Progenitor cell of endocrine pancreas (in vitro differentiated cells): ENCODE measurements at regions not wholly inside any gene's neighbourhood (a gene's known extent, or its start where the extent isn't known, plus 50 kb on each side); places are given as distances from the start of the nearest gene placed in this dataset.
"Not testable (repeated sequence)": the region's sequence is repeated elsewhere in the genome, so short reads cannot be mapped to it uniquely, and the experiment has no call there.

Experiments
- DNase-seq: peaks from one replicate; pipeline ENCODE4 v3.0.0; 2021; ENCODE audit warnings: low spot score; ENCODE audit not compliant: unreplicated experiment
- H3K27ac Mint-ChIP-seq: 2 replicates; pipeline ENCODE4 v1.8.0; 2021; ENCODE audit warnings: mild to moderate bottlenecking, moderate library complexity, mixed read lengths
- H3K27me3 Mint-ChIP-seq: 2 replicates; pipeline ENCODE4 v1.8.0; 2021; ENCODE audit warnings: mixed read lengths
- H3K36me3 Mint-ChIP-seq: 2 replicates; pipeline ENCODE4 v1.8.0; 2022; ENCODE audit warnings: mixed read lengths; ENCODE audit not compliant: insufficient read depth
- H3K4me1 Mint-ChIP-seq: 2 replicates; pipeline ENCODE4 v1.8.0; 2021; ENCODE audit warnings: low read depth, mixed read lengths
- H3K4me3 Mint-ChIP-seq: 2 replicates; pipeline ENCODE4 v1.8.0; 2021; ENCODE audit warnings: low read depth, mild to moderate bottlenecking, moderate library complexity, mixed read lengths
- H3K9me3 Mint-ChIP-seq: 2 replicates; pipeline ENCODE4 v1.8.0; 2021; ENCODE audit warnings: low read depth, mixed read lengths
- TF ChIP-seq, protein P1 (sequence below): fragments of 200-600 bp; sonication (generic); IDR thresholded peaks from one replicate; pipeline ENCODE4 v1.5.0; 2021; ENCODE audit warnings: antibody characterized with exemption, mild to moderate bottlenecking; ENCODE audit not compliant: unreplicated experiment

DNA sequence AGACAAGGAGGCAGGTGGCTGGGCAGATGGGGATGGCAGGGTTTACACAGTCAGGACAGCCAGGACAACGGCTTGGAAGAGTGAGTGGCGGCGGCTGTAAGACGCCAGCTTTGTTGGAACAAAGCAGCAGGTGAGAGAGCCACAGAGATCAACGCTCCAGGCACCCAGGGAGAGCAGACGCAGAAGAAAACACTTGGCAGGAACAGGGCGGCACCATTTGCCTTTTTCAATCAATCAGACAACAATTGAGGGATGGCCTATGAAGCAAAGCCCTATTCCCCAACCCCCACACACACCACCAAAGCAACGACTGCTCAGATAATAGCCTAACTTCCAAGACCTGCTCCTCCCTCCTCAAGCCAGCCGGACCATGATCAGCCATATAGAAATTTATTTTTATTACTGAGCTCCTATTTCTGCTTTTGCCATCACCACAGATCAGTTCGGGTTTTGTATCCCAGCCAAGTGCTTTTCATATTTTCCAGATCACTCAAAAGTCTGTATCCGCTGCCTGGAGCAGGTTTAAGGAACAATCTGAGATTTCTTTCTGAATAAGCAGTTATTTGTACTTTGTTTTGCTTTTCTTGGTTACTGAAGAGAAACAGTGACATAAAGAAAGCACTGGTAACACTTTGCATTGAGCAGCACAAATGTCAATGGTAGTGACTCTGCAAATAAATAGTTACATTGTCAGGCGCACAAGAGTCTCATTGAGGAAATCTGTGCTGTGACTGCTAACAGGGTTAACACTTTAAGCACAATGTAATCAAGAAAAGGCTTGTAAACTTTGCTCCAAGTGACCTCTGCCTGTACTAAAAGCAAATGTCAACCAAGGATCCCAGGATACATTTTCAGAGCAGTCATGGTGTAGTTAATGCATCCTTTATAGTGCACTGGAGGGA is 81.8 kb upstream of the RBPJ start:
- TF ChIP-seq, protein P1, sequence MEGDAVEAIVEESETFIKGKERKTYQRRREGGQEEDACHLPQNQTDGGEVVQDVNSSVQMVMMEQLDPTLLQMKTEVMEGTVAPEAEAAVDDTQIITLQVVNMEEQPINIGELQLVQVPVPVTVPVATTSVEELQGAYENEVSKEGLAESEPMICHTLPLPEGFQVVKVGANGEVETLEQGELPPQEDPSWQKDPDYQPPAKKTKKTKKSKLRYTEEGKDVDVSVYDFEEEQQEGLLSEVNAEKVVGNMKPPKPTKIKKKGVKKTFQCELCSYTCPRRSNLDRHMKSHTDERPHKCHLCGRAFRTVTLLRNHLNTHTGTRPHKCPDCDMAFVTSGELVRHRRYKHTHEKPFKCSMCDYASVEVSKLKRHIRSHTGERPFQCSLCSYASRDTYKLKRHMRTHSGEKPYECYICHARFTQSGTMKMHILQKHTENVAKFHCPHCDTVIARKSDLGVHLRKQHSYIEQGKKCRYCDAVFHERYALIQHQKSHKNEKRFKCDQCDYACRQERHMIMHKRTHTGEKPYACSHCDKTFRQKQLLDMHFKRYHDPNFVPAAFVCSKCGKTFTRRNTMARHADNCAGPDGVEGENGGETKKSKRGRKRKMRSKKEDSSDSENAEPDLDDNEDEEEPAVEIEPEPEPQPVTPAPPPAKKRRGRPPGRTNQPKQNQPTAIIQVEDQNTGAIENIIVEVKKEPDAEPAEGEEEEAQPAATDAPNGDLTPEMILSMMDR = no peak
- H3K27ac Mint-ChIP-seq = peak overlapping the region; percentile 94
- no peak for DNase-seq
- peaks cover 29% of the 10 kb centered on the region for H3K4me1 Mint-ChIP-seq
- no peaks in the 10 kb centered on the region for H3K27me3 Mint-ChIP-seq
- H3K4me3 Mint-ChIP-seq = peak overlapping the region; percentile 56
- no peaks in the 10 kb centered on the region for H3K9me3 Mint-ChIP-seq
- no peaks in the 10 kb centered on the region for H3K36me3 Mint-ChIP-seq

DNA sequence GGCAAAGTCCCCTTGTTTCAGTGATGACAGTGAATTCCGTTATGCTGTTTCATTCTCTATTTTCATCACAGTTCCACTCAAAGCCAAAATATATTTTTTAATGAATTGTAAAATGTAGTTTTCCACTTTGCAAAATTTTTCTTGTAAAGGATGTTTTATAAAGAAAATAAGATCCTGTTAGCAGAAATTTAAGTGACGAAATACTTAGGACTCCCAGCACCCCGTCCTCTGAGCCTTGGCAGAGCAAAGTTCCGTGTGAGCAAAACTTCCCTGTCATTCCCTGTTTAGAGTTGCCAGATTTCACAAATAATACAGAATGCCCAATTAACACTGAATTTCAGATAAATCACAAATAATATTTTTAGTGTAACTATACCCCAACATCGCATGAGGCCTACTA is 81.0 kb upstream of the RBPJ start:
- Mint-ChIP-seq H3K27ac (peak overlapping the region; percentile 42), H3K4me1 (peaks cover 28% of the 10 kb centered on the region), H3K9me3 (no peaks in the 10 kb centered on the region), H3K4me3 (no peak overlapping the region), H3K27me3 (no peaks in the 10 kb centered on the region), H3K36me3 (no peaks in the 10 kb centered on the region)
- TF ChIP-seq, protein P1 = no peak
- no peak for DNase-seq

DNA sequence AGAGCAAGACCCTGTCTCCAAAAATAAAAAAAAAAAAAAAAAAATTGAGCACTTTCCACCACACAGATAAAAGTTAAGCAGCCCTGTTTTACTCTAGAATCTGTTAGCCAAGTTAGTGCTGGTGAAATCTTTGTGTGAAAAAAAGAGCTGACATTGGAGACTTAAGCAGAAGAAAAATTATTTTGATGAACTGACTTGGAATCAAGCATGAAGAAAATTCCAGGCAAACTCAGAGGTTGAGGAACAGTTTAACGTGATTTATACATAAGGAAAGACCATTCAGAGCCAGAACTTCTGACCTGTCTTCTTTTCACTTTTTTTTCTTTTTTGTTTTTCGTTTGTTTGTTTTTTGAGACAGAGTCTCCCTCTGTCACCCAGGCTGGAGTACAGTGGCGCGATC is 79.6 kb upstream of the RBPJ start:
- DNase-seq = no peak
- Mint-ChIP-seq H3K4me1 (peaks cover 28% of the 10 kb centered on the region), H3K27me3 (no peaks in the 10 kb centered on the region), H3K36me3 (no peaks in the 10 kb centered on the region), H3K9me3 (peaks cover 3% of the 10 kb centered on the region), H3K27ac (peak overlapping the region; percentile 59), H3K4me3 (no peak overlapping the region)
- TF ChIP-seq, protein P1 = no peak

DNA sequence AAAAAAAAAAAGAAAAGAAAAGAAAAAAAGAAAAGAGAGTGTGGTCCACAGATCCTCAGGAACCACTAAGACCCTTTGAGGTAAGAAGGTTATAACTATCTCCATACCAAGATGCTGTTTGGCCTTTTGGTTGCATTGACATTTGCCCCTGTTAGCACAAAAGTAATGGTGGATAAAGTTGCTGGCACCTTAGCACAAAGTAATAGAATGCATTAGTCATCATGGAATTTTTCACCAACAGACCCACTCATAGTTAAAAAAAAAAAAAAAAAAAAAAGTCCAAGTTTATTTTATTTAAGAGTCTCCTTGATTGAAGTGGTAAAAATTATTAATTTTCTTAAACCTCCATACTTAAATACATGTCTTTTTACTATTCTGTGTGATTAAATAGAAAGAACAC is 78.4 kb upstream of the RBPJ start:
- H3K9me3 Mint-ChIP-seq = peaks cover 3% of the 10 kb centered on the region
- peaks cover 28% of the 10 kb centered on the region for H3K4me1 Mint-ChIP-seq
- H3K27me3 Mint-ChIP-seq = no peaks in the 10 kb centered on the region
- no peak overlapping the region for H3K27ac Mint-ChIP-seq
- TF ChIP-seq, protein P1 = no peak
- no peak overlapping the region for H3K4me3 Mint-ChIP-seq
- H3K36me3 Mint-ChIP-seq = no peaks in the 10 kb centered on the region
- DNase-seq = no peak

DNA sequence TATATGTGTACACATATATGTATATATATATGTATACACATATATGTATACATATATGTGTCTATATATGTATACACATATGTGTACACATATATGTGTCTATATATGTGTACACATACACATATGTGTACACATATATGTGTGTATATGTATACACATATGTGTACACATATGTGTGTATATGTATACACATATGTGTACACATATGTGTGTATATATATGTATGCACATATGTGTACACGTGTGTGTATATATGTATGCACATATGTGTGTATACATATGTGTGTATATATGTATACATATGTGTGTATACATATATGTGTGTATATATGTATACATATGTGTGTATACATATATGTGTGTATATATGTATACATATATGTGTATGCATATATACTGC is 76.7 kb upstream of the RBPJ start:
- H3K9me3 Mint-ChIP-seq, DNase-seq, H3K27me3 Mint-ChIP-seq, H3K27ac Mint-ChIP-seq, H3K36me3 Mint-ChIP-seq, H3K4me3 Mint-ChIP-seq: not testable (repeated sequence)
- peaks cover 13% of the 10 kb centered on the region for H3K4me1 Mint-ChIP-seq

DNA sequence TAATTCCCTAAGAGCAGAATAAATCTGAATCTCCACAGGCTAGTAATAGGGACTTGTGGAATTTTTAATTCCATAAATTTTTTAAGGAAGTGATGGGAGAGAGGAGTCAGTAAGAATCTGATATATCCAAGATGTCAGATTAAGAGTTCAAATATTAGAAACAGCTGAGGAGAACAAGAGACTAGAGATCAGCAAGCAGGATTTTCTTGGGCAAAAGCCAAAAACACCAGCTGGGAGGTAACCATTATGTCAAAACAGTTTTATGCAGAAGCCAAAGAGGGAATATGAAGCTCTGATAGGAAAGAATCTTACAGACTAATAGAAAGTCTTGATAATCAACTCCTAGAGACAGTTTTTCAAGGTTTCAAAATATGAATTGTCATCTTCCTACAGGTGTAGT is 72.2 kb upstream of the RBPJ start:
- H3K4me1 Mint-ChIP-seq = peaks cover 6% of the 10 kb centered on the region
- TF ChIP-seq, protein P1 = no peak
- H3K9me3 Mint-ChIP-seq = peaks cover 4% of the 10 kb centered on the region
- H3K27me3 Mint-ChIP-seq = no peaks in the 10 kb centered on the region
- peak overlapping the region; percentile 15 for H3K27ac Mint-ChIP-seq
- H3K36me3 Mint-ChIP-seq = no peaks in the 10 kb centered on the region
- H3K4me3 Mint-ChIP-seq = no peak overlapping the region
- no peak for DNase-seq
